NCI-H146 treated with DMSO at 0.1 percent for 48 hours (cell line): ENCODE measurements at regions not wholly inside any gene's neighbourhood (a gene's known extent, or its start where the extent isn't known, plus 50 kb on each side); places are given as distances from the start of the nearest gene placed in this dataset.

Experiments
- DNase-seq: peaks from one replicate; lab custom pipeline; 2025; ENCODE audit not compliant: unreplicated experiment; lab: John Stamatoyannopoulos, UW

DNA sequence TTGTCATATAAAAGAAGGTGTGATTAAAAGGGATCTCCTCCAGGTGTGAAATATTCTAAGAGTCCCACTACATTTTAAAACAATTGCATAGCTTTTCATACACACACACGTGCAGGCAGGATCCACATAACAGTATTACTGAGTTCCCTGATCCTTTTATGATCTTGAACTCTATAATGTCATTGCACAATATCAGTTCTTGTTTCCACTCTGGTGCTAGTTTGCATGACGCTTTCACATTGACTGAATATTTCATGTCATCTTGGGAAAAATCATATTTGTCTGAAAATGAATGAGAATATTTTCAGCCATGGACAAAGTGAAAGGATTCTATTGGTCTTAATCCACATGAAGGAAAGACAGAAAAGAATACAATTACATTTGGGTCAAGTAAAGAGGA, 703.8 kb downstream of the CDH8 start:
- no peak for DNase-seq

DNA sequence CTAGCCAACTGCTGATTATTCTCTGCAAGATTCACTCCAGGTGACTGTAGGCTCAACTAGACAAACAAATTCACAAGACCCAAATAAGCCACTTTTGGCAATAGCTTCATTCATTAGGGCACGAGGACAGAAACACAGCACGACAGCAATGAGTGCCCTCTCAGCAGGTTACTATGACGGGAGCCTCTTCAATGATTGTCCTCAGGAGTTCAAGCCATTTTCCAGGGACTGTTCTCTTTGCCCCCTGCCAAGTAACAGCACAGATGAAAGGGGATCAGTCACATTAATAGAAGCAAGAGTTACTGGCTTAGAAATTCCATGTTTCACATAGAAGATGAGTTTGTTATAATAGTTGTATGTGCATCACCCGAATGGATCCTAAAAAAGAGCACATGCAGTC, 712.2 kb downstream of the CDH8 start:
- peak; percentile 82 for DNase-seq

GRCh38 chr16:61323456-61323855, 712.8 kb downstream of the CDH8 start:
- DNase-seq: peak; percentile 48

- DNase-seq: no peak
These were observed 715.4 kb downstream of the CDH8 start for GRCh38 chr16:61320791-61321190.

DNA sequence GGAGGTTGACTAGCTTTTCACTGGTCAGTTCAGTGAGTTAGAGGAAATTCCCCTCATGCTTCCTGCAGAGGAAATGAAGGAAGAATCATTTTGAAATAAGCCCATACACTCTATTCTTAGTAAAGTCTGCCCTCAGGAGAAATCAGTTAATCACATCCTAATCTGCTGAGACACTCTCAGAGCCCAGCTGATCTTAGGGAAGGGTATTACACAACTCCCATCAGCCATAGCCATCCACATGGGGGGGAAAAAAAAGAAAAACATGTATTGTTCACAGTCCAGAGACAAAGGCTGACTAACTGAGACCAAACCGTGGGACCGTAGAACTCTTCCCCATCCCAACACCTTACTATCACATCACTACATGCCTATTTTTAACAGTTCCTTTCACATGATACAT, 722.3 kb downstream of the CDH8 start:
- no peak for DNase-seq

- DNase-seq: no peak
These were observed 726.9 kb downstream of the CDH8 start for GRCh38 chr16:61309386-61309785.

DNA sequence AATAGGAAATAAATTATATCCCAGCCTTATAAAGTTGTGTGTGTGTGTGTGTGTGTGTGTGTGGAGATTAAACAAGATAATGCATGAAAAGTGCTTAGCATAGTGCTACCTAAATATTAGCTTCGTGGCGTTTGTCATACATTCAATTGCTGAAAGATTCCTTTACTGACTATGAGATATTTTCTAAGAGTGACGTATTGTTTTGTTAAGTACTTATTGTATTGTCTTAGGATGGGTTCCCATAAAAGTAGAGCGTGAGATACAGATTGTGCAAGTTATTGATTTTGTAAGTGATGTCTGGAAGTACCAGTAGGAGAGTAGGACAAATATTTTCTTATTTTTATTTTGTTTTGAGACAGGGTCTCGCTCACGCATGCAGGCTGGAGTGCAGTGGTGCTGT, 730.0 kb downstream of the CDH8 start:
- no peak for DNase-seq

GRCh38 chr16:61296814-61297213, 739.4 kb downstream of the CDH8 start:
- DNase-seq: no peak

GRCh38 chr16:61296305-61296704, 739.9 kb downstream of the CDH8 start:
- no peak for DNase-seq

- DNase-seq: no peak
These were observed 740.9 kb downstream of the CDH8 start for GRCh38 chr16:61295311-61295710.

DNA sequence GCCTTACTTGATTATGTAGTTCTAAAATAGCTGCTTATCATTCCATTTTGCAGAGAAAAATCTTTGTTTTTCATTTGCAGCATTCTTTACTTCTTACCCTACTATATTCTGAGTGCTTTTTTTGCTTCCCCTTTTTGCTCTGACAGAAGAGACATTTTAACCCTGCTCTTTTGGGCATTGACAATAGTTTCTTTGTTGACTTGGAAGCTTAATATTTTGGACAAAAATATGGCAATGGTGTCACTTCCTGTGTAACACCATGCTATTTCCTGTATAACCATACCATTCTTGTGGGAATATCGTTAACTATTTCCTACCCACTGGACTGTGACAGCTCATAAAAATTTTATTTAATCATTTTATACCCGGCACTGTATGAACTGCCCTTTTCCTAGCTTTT, 747.1 kb downstream of the CDH8 start:
- DNase-seq: no peak

- DNase-seq: no peak
These were observed 758.4 kb downstream of the CDH8 start for GRCh38 chr16:61277849-61278248.

- DNase-seq: no peak
These were observed 762.0 kb downstream of the CDH8 start for GRCh38 chr16:61274211-61274610.

DNA sequence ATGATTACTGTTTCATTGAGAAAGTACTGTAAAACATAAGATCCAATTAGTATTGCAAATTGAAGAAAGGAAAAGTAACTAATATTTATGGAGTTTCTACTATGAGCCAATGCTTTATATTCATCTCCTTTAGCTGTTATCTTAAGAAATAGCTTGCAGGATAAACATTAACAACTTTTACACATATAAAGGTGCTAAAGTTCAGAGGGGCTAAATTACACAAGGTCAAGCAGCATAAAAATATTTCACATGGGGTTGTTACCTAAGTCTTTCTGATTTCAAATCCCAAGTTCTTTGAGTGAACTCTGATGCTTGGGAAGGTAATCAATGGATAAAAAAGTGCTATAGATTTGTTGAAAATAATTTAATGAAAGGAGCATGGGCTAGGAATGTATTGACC, 765.5 kb downstream of the CDH8 start:
- no peak for DNase-seq

- DNase-seq: no peak
These were observed 772.8 kb downstream of the CDH8 start for GRCh38 chr16:61263400-61263799.

- DNase-seq: no peak
These were observed 774.9 kb downstream of the CDH8 start for GRCh38 chr16:61261315-61261714.

- no peak for DNase-seq
These were observed 789.6 kb downstream of the CDH8 start for GRCh38 chr16:61246592-61246991.

DNA sequence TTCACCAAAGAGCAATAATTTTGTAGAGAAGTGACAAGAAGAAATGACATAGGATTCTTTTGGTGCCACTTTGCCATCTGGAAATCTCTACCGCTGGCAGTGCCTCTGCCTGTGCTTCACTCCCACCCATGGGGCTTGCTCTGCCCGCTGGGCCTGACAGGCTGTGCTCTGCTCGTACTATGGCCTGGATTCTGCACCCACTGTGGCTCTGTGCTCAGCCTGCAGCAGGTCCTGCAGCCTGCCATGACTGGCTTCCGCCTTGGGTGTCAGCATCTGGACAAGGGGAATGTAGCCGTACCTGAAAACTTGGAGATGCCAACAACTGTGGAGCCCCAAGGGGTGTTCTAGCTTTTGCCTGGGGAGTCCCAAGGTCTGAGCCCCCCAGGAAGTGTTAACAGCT, 792.3 kb downstream of the CDH8 start:
- DNase-seq: no peak

GRCh38 chr16:61237884-61238485, 798.3 kb downstream of the CDH8 start:
- peak; percentile 21 for DNase-seq

DNA sequence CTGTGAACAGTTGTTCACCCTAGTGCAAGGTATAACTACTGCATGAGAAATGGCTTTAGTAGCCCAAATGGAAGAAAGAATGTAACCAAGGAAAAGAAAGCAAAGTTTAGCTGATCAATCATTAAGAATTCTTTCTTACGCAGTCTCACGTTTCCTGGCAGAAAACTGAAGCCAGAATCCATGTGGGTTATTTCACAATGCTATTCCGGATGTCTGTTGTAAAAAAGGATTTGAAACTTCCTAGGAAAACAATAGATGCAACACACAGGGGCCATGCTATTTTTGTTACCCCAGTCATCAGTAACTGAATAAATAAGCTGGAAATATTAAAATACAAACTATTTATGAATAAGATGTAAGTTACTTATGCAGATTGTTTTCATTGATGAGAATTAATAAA, 802.5 kb downstream of the CDH8 start:
- DNase-seq: no peak

GRCh38 chr16:61228371-61228770, 807.9 kb downstream of the CDH8 start:
- no peak for DNase-seq

- no peak for DNase-seq
These were observed 820.6 kb downstream of the CDH8 start for GRCh38 chr16:61215605-61216004.

DNA sequence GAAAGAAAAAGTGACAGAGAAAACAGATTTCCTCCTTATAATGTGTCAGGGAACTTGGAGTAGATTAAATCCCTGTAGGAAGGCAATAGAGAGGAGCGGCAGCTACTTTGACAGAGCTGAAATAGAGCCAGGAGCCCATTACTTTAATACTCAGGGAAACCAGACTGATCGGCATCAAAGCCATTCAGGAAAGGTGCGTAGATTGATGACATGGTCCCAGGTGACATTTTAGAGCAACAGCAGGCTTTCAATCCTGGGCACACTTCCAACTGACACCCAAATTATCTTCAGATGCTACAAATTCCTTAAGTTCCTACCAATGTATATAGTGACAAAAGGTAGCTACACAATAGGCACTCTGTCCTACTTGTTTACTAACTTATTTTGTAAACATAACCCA, 821.5 kb downstream of the CDH8 start:
- no peak for DNase-seq

DNA sequence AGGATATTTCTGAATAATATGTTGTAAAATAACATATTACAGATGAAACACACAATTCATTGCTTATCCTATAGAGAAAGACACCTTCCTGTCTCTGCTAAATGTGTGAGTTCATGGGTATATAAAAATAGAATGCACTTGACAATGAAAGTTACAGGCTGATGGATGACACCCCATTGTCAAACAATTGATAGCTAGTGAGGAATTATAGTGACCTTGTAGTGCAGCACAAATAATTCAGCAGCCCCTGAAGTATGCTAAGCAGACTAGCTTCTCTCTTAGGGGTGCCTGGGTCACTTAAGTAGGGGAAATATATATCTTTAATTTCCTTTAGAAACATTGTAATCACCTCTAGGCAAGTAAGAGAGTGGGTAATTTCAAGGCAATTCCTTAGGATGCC, 826.2 kb downstream of the CDH8 start:
- no peak for DNase-seq
